Hematopoietic multipotent progenitor cell (in vitro differentiated cells): ENCODE measurements at regions not wholly inside any gene's neighbourhood (a gene's known extent, or its start where the extent isn't known, plus 50 kb on each side); places are given as distances from the start of the nearest gene placed in this dataset.
"Not testable (repeated sequence)": the region's sequence is repeated elsewhere in the genome, so short reads cannot be mapped to it uniquely, and the experiment has no call there.

Source experiments
- DNase-seq, 3 donors: peaks; one replicate each; pipeline ENCODE4 v3.0.0-alpha.2; 2011 to 2015; ENCODE audit warnings: low read depth in 2 of 3, low spot score in 2 of 3

GRCh38 chr6:115575285-115575684 is 485.4 kb downstream of the FRK start:
- DNase-seq, result no peak

GRCh38 chr6:115573861-115574260 is 486.8 kb downstream of the FRK start:
- no peak for DNase-seq

- no peak for DNase-seq
Observed at GRCh38 chr6:115570331-115570730, 490.4 kb downstream of the FRK start.

- no peak for DNase-seq
Observed at GRCh38 chr6:115554060-115554459, 506.6 kb downstream of the FRK start.

- no peak for DNase-seq
Observed at GRCh38 chr6:115551527-115551926, 509.2 kb downstream of the FRK start.

- DNase-seq, result no peak
Observed at GRCh38 chr6:115545672-115545986, 515.1 kb downstream of the FRK start.

- no peak for DNase-seq
Observed at GRCh38 chr6:115544765-115545671, 515.7 kb downstream of the FRK start.

GRCh38 chr6:115540077-115540869 is 520.4 kb downstream of the FRK start:
- DNase-seq, result no peak

GRCh38 chr6:115539531-115539930 is 521.2 kb downstream of the FRK start:
- no peak for DNase-seq

- no peak for DNase-seq
Observed at GRCh38 chr6:115524821-115525220, 535.9 kb downstream of the FRK start.

- not testable (repeated sequence) for DNase-seq
Observed at GRCh38 chr6:115521747-115522146, 538.9 kb downstream of the FRK start.

GRCh38 chr6:115514656-115515055 is 546.0 kb downstream of the FRK start:
- no peak for DNase-seq

- no peak for DNase-seq
Observed at GRCh38 chr6:115512923-115513322, 547.8 kb downstream of the FRK start.

GRCh38 chr6:115511771-115512170 is 548.9 kb downstream of the FRK start:
- no peak for DNase-seq

- not testable (repeated sequence) for DNase-seq
Observed at GRCh38 chr6:115502432-115502831, 558.3 kb downstream of the FRK start.

GRCh38 chr6:115495184-115495583 is 565.5 kb downstream of the FRK start:
- DNase-seq, result no peak

- DNase-seq, result no peak
Observed at GRCh38 chr6:115487331-115487730, 573.4 kb downstream of the FRK start.

GRCh38 chr6:115485400-115485799 is 575.3 kb downstream of the FRK start:
- no peak for DNase-seq

GRCh38 chr6:115480543-115480942 is 580.1 kb downstream of the FRK start:
- not testable (repeated sequence) for DNase-seq

- no peak for DNase-seq
Observed at GRCh38 chr6:115474443-115475041, 586.1 kb downstream of the FRK start.

GRCh38 chr6:115468272-115469005 is 592.3 kb downstream of the FRK start:
- DNase-seq, result no peak
